ENCODE measurements at regions not wholly inside any gene's neighbourhood (a gene's known extent, or its start where the extent isn't known, plus 50 kb on each side); places are given as distances from the start of the nearest gene placed in this dataset.
"Not testable (repeated sequence)": the region's sequence is repeated elsewhere in the genome, so short reads cannot be mapped to it uniquely, and the experiment has no call there.

DNA sequence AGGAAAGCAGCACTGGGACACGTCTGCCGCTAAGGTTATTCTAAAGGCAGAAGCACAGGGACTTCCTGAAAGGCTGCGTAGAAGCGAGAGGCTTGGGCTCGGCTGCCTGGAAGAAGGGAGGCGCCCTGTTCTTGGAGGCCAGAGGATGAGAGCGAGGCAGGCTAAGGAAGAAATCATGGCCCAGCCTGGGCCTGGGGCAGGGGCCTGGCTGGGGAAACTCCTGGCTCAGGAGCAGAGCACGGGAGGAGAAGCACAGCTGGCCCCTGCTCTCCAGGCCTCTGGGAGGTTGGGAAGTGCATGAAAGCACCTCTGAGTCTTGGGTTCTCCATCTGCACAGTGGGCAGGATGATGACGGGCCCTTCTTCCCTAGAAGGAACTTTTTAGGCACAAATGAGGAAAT is 66.0 kb upstream of the SFSWAP start:
- not testable (repeated sequence) for TF ChIP-seq POLR2A (IDR thresholded peaks at IDR 0.05)
- TF ChIP-seq, protein P1, sequence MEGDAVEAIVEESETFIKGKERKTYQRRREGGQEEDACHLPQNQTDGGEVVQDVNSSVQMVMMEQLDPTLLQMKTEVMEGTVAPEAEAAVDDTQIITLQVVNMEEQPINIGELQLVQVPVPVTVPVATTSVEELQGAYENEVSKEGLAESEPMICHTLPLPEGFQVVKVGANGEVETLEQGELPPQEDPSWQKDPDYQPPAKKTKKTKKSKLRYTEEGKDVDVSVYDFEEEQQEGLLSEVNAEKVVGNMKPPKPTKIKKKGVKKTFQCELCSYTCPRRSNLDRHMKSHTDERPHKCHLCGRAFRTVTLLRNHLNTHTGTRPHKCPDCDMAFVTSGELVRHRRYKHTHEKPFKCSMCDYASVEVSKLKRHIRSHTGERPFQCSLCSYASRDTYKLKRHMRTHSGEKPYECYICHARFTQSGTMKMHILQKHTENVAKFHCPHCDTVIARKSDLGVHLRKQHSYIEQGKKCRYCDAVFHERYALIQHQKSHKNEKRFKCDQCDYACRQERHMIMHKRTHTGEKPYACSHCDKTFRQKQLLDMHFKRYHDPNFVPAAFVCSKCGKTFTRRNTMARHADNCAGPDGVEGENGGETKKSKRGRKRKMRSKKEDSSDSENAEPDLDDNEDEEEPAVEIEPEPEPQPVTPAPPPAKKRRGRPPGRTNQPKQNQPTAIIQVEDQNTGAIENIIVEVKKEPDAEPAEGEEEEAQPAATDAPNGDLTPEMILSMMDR (IDR thresholded peaks at IDR 0.05), result not testable (repeated sequence)
